ENCODE measurements at regions not wholly inside any gene's neighbourhood (a gene's known extent, or its start where the extent isn't known, plus 50 kb on each side); places are given as distances from the start of the nearest gene placed in this dataset.

GRCh38 chr10:57023626-57024025, 662.6 kb upstream of the ZWINT start:
- 45 to 65% (median 47%) methylated on average over 1 of the region's 1 CpG for WGBS, 3 donors
- intact Hi-C loops (cut with DNase I), result no loop called here
- Histone ChIP-seq H3K36me3 (ENCODE audit: insufficient read depth in 1 of 2, low read depth in 1 of 2) (no peaks in the 10 kb centered on the region), H3K27ac (no peak overlapping the region), H3K4me1 (no peaks in the 10 kb centered on the region), H3K4me3 (no peak overlapping the region), H3K9me3 (no peaks in the 10 kb centered on the region), H3K27me3 (ENCODE audit: insufficient read depth in 3 of 3, low read length in 2 of 3) (no peaks in the 10 kb centered on the region)
- TF ChIP-seq CTCF (IDR thresholded peaks at IDR 0.05), result no peak
- DNase-seq (no peak), ATAC-seq (no peak)

GRCh38 chr10:57018452-57018851, 657.4 kb upstream of the ZWINT start:
- Histone ChIP-seq H3K9me3 (no peaks in the 10 kb centered on the region), H3K27me3 (ENCODE audit: insufficient read depth in 3 of 3, low read length in 2 of 3) (peaks cover 0 to 1% (median 0%) of the 10 kb centered on the region in 3 donors), H3K36me3 (ENCODE audit: insufficient read depth in 1 of 2, low read depth in 1 of 2) (no peaks in the 10 kb centered on the region), H3K4me1 (no peaks in the 10 kb centered on the region), H3K27ac (no peak overlapping the region), H3K4me3 (no peak overlapping the region)
- intact Hi-C loops (cut with DNase I), result no loop called here
- WGBS, 3 donors, result 48 to 69% (median 48%) methylated on average over 1 of the region's 1 CpG
- TF ChIP-seq CTCF (IDR thresholded peaks at IDR 0.05), result no peak
- ATAC-seq (no peak), DNase-seq (no peak)

- Histone ChIP-seq H3K9me3 (no peaks in the 10 kb centered on the region), H3K36me3 (ENCODE audit: insufficient read depth in 1 of 2, low read depth in 1 of 2) (no peaks in the 10 kb centered on the region), H3K27me3 (ENCODE audit: insufficient read depth in 3 of 3, low read length in 2 of 3) (peaks cover 0 to 1% (median 0%) of the 10 kb centered on the region in 3 donors), H3K4me1 (no peaks in the 10 kb centered on the region), H3K4me3 (no peak overlapping the region), H3K27ac (no peak overlapping the region)
- 63 to 78% (median 71%) methylated on average over 7 of the region's 7 CpGs for WGBS, 3 donors
- no peak for TF ChIP-seq CTCF (IDR thresholded peaks at IDR 0.05)
- DNase-seq (no peak), ATAC-seq (no peak)
- intact Hi-C loops (cut with DNase I), result no loop called here
Observed at GRCh38 chr10:57017356-57018037, 656.4 kb upstream of the ZWINT start.

- Histone ChIP-seq H3K4me3 (no peak overlapping the region), H3K4me1 (no peaks in the 10 kb centered on the region), H3K9me3 (no peaks in the 10 kb centered on the region), H3K27me3 (ENCODE audit: insufficient read depth in 3 of 3, low read length in 2 of 3) (peaks cover 0 to 1% (median 0%) of the 10 kb centered on the region in 3 donors), H3K27ac (no peak overlapping the region), H3K36me3 (ENCODE audit: insufficient read depth in 1 of 2, low read depth in 1 of 2) (no peaks in the 10 kb centered on the region)
- ATAC-seq (no peak), DNase-seq (no peak)
- intact Hi-C loops (cut with DNase I), result no loop called here
- no peak for TF ChIP-seq CTCF (IDR thresholded peaks at IDR 0.05)
- 82% methylated on average over 13 of the region's 13 CpGs for WGBS, 3 donors
Observed at GRCh38 chr10:57015595-57016318, 654.7 kb upstream of the ZWINT start.
